Endothelial cell of umbilical vein (primary cell): ENCODE measurements at regions not wholly inside any gene's neighbourhood (a gene's known extent, or its start where the extent isn't known, plus 50 kb on each side); places are given as distances from the start of the nearest gene placed in this dataset.

Source experiments
- BruUV-seq: library from RNA; stranded (reverse); fragments of 400-500 nt; replicated peaks from 2 replicates; lab custom pipeline; 2021; lab: Mats Ljungman, UMichigan
- CTCF ChIA-PET: fragments of 300-600, 350-600 bp; sonication (Branson Sonifier 250); formaldehyde crosslinking; loops from one replicate; lab custom pipeline; 2021; ENCODE audit warnings: antibody characterized with exemption, inconsistent platforms; lab: Charles Lee
- POLR2A ChIA-PET: fragments of 300-600, 350-600 bp; sonication (Branson Sonifier 250); formaldehyde crosslinking; loops from one replicate; lab custom pipeline; 2021; ENCODE audit warnings: antibody characterized with exemption, inconsistent platforms; lab: Charles Lee
- DNase-seq: peaks from one replicate; pipeline ENCODE4 v3.0.0-alpha.2; 2011; ENCODE audit warnings: low read depth, low spot score
- FAIRE-seq: peaks from 2 replicates; lab custom pipeline; 2011; peaks lifted over from hg19 to GRCh38; lab: Jason Lieb, UNC
- H2AFZ ChIP-seq: 2 replicates; pipeline ENCODE4 v1.6.0; 2012; ENCODE audit warnings: low read depth, low read length, control low read depth, inconsistent platforms
- H3K27ac ChIP-seq: 2 replicates; pipeline ENCODE4 v1.5.1; 2011; ENCODE audit warnings: low read depth, mild to moderate bottlenecking, control low read depth, low read length, moderate library complexity; ENCODE audit not compliant: insufficient read depth
- H3K27me3 ChIP-seq, 2 experiments: 2 replicates each; pipeline versions ENCODE4 v1.6.0 to v1.6.1; 2011; ENCODE audit warnings: low read length in 2 of 2, mixed read lengths in 1 of 2; ENCODE audit not compliant: control insufficient read depth in 2 of 2, insufficient read depth in 2 of 2
- H3K36me3 ChIP-seq, 2 experiments: 2 replicates in 1 of 2; 3 replicates in 1 of 2; pipeline ENCODE4 v1.5.1; 2011; ENCODE audit warnings: low read length in 2 of 2, mild to moderate bottlenecking in 1 of 2, moderate library complexity in 1 of 2; ENCODE audit not compliant: control insufficient read depth in 2 of 2, insufficient read depth in 2 of 2; ENCODE audit errors: extremely low read depth in 1 of 2
- H3K4me1 ChIP-seq: 3 replicates; pipeline ENCODE4 v1.5.1; 2011; ENCODE audit warnings: mild to moderate bottlenecking, low read length; ENCODE audit not compliant: control insufficient read depth, insufficient read depth; ENCODE audit errors: extremely low read depth
- H3K4me2 ChIP-seq: 2 replicates; pipeline ENCODE4 v1.6.1; 2011; ENCODE audit warnings: low read length, control low read depth, mixed read lengths; ENCODE audit not compliant: insufficient read depth
- H3K4me3 ChIP-seq, 3 experiments: fragments of 200-600 bp in 1 of 3; sonication (generic), shearing (Covaris generic) in 1 of 3; replicated peaks in 1 of 3; 2 replicates each; pipeline ENCODE4 v1.5.1; 2011 to 2016; ENCODE audit warnings: control low read depth in 3 of 3, low read length in 3 of 3, mild to moderate bottlenecking in 2 of 3, inconsistent platforms in 1 of 3, low read depth in 1 of 3, moderate library complexity in 1 of 3; ENCODE audit not compliant: insufficient read depth in 1 of 3
- H3K79me2 ChIP-seq: 2 replicates; pipeline ENCODE4 v1.6.0; 2012; ENCODE audit warnings: low read length, inconsistent platforms; ENCODE audit not compliant: control insufficient read depth, insufficient read depth
- H3K9ac ChIP-seq: replicated peaks from 2 replicates; pipeline ENCODE3; 2011; ENCODE audit warnings: low read length, control low read depth; ENCODE audit not compliant: insufficient read depth; ENCODE audit errors: extremely low read depth
- H3K9me1 ChIP-seq: replicated peaks from 3 replicates; pipeline ENCODE4 v1.6.0; 2011; ENCODE audit warnings: mild to moderate bottlenecking, low read length; ENCODE audit not compliant: control insufficient read depth, insufficient read depth; ENCODE audit errors: extremely low read depth
- H3K9me3 ChIP-seq: replicated peaks from 2 replicates; pipeline ENCODE4 v1.5.1; 2012; ENCODE audit warnings: low read length, inconsistent platforms; ENCODE audit not compliant: control insufficient read depth, insufficient read depth
- H4K20me1 ChIP-seq: replicated peaks from 2 replicates; pipeline ENCODE3; 2011; ENCODE audit warnings: mild to moderate bottlenecking, low read length; ENCODE audit not compliant: control insufficient read depth, insufficient read depth; ENCODE audit errors: extremely low read depth
- EZH2 ChIP-seq: IDR thresholded peaks from 2 replicates; pipeline ENCODE4 v1.6.1; 2012; ENCODE audit warnings: borderline replicate concordance, low read depth, mild to moderate bottlenecking, moderate library complexity, low read length, inconsistent platforms; ENCODE audit not compliant: severe bottlenecking
- FOS ChIP-seq: IDR thresholded peaks from 2 replicates; pipeline ENCODE4 v1.6.1; 2011; ENCODE audit warnings: mild to moderate bottlenecking, low read length, moderate library complexity, borderline replicate concordance; ENCODE audit not compliant: insufficient read depth
- GATA2 ChIP-seq: IDR thresholded peaks from 2 replicates; pipeline ENCODE4 v1.7.0; 2011; ENCODE audit warnings: low read depth, mild to moderate bottlenecking, moderate library complexity, mixed read lengths, low read length; ENCODE audit not compliant: insufficient read length, insufficient read depth
- JUN ChIP-seq: IDR thresholded peaks from 2 replicates; pipeline ENCODE4 v1.6.1; 2011; ENCODE audit warnings: borderline replicate concordance, low read depth; ENCODE audit not compliant: insufficient read length, insufficient read depth
- MYC ChIP-seq: IDR thresholded peaks from one replicate; pipeline ENCODE4 v1.6.1; 2011; ENCODE audit warnings: mild to moderate bottlenecking, low read depth, low read length
- POLR2AphosphoS5 ChIP-seq: IDR thresholded peaks from 2 replicates; pipeline ENCODE4 v1.6.1; 2012; ENCODE audit warnings: low read depth, mild to moderate bottlenecking, control low read depth, low read length, moderate library complexity; ENCODE audit not compliant: insufficient read depth
- dilution Hi-C: fragments of 300-500 bp; cut with MboI; formaldehyde crosslinking; loops from one replicate; pipeline ENCODE4 v1.15.0; 2019; ENCODE audit warnings: low sequenced_read_pairs; ENCODE audit not compliant: extremely low pct_ligation_motif_present
- intact Hi-C: fragments of 100-400 bp; cut with micrococcal nuclease; formaldehyde crosslinking; loops from one replicate; pipeline ENCODE4 v1.10.0; 2022
- TF ChIP-seq, protein P1 (sequence below), 2 donors: IDR thresholded peaks; 1 replicate in 1 of 2; 2 replicates in 1 of 2; pipeline ENCODE4 v1.5.1; 2011; ENCODE audit warnings: low read length in 2 of 2, mild to moderate bottlenecking in 2 of 2, moderate library complexity in 2 of 2, control low read depth in 1 of 2, inconsistent platforms in 1 of 2, low read depth in 1 of 2; ENCODE audit not compliant: insufficient read depth in 1 of 2; ENCODE audit errors: extremely low read depth in 1 of 2
- TF ChIP-seq, protein P2 (sequence below): IDR thresholded peaks from 2 replicates; pipeline ENCODE4 v1.6.1; 2011; ENCODE audit not compliant: insufficient read depth, insufficient read length

GRCh38 chr7:41003977-41004376, 698.9 kb downstream of the INHBA start:
- intact Hi-C loops (loop anchor here (1.0 to 10.0 kb wide), 7 partner anchors 186 to 772 kb away; no protein-coding TSS in a partner anchor), dilution Hi-C loops (no loop called here)
- Histone ChIP-seq H3K27ac (no peak overlapping the region), H4K20me1 (no peaks in the 10 kb centered on the region), H3K9ac (no peak overlapping the region), H3K9me1 (no peaks in the 10 kb centered on the region), H3K4me1 (no peaks in the 10 kb centered on the region), H2AFZ (no peak overlapping the region), H3K4me3 (no peak overlapping the region), H3K4me2 (no peak overlapping the region), H3K9me3 (no peaks in the 10 kb centered on the region), H3K27me3 (no peaks in the 10 kb centered on the region), H3K79me2 (no peaks in the 10 kb centered on the region), H3K36me3 (no peaks in the 10 kb centered on the region)
- DNase-seq = no peak
- TF ChIP-seq MYC (no peak), GATA2 (no peak), JUN (no peak), FOS (no peak), EZH2 (no peak), POLR2AphosphoS5 (no peak)
- TF ChIP-seq, protein P1, sequence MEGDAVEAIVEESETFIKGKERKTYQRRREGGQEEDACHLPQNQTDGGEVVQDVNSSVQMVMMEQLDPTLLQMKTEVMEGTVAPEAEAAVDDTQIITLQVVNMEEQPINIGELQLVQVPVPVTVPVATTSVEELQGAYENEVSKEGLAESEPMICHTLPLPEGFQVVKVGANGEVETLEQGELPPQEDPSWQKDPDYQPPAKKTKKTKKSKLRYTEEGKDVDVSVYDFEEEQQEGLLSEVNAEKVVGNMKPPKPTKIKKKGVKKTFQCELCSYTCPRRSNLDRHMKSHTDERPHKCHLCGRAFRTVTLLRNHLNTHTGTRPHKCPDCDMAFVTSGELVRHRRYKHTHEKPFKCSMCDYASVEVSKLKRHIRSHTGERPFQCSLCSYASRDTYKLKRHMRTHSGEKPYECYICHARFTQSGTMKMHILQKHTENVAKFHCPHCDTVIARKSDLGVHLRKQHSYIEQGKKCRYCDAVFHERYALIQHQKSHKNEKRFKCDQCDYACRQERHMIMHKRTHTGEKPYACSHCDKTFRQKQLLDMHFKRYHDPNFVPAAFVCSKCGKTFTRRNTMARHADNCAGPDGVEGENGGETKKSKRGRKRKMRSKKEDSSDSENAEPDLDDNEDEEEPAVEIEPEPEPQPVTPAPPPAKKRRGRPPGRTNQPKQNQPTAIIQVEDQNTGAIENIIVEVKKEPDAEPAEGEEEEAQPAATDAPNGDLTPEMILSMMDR (IDR thresholded peaks at IDR 0.05; ENCODE audit: extremely low read depth in 1 of 2, insufficient read depth in 1 of 2, low read depth in 1 of 2, low read length in 2 of 2) = no peak
- TF ChIP-seq, protein P2, sequence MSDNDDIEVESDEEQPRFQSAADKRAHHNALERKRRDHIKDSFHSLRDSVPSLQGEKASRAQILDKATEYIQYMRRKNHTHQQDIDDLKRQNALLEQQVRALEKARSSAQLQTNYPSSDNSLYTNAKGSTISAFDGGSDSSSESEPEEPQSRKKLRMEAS = no peak
- CTCF ChIA-PET = interaction anchor here (0.7 to 5.8 kb wide), 15 partner anchors 8 to 805 kb away, joined by 3 to 87 read pairs (median 5); partner anchors contain the start of gene INHBA
- BruUV-seq = no TSS peak
- no peak for FAIRE-seq
- POLR2A ChIA-PET = no interaction called here
